Choroid plexus epithelial cell (primary cell): ENCODE measurements at regions not wholly inside any gene's neighbourhood (a gene's known extent, or its start where the extent isn't known, plus 50 kb on each side); places are given as distances from the start of the nearest gene placed in this dataset.

Experiments used
- DNase-seq: peaks from one replicate; pipeline ENCODE4 v3.0.0-alpha.2; 2010; ENCODE audit warnings: low read depth
- H3K4me3 ChIP-seq: 2 replicates; pipeline ENCODE4 v1.5.1; 2011; ENCODE audit warnings: low read depth, mild to moderate bottlenecking, control low read depth, low read length, moderate library complexity
- TF ChIP-seq, protein P1 (sequence below): conservative IDR thresholded peaks from 2 replicates; pipeline ENCODE4 v1.5.1; 2011; ENCODE audit warnings: low read depth, mild to moderate bottlenecking, control low read depth, inconsistent platforms, low read length, moderate library complexity

DNA sequence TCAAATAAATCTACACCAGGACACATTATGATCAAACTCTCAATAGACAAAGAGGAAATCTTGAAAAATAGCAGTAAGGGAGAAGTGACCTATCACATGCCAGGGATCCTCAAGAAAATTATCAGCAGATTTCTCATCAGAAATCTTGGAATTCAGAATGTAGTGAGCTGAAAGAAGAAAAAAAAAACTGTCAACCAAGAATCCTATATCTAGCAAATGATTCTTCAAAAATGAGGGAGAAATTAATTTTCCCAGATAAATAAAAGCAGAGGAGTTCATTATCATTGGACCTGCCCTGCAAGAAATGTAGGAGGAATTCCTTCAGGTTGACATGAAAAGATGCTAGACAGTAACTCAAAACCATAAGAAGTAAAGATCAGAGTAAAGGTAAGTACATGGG lies 363.6 kb downstream of the TFAP2A start:
- no peak for DNase-seq
- TF ChIP-seq, protein P1, sequence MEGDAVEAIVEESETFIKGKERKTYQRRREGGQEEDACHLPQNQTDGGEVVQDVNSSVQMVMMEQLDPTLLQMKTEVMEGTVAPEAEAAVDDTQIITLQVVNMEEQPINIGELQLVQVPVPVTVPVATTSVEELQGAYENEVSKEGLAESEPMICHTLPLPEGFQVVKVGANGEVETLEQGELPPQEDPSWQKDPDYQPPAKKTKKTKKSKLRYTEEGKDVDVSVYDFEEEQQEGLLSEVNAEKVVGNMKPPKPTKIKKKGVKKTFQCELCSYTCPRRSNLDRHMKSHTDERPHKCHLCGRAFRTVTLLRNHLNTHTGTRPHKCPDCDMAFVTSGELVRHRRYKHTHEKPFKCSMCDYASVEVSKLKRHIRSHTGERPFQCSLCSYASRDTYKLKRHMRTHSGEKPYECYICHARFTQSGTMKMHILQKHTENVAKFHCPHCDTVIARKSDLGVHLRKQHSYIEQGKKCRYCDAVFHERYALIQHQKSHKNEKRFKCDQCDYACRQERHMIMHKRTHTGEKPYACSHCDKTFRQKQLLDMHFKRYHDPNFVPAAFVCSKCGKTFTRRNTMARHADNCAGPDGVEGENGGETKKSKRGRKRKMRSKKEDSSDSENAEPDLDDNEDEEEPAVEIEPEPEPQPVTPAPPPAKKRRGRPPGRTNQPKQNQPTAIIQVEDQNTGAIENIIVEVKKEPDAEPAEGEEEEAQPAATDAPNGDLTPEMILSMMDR: no peak
- H3K4me3 ChIP-seq: no peak overlapping the region

DNA sequence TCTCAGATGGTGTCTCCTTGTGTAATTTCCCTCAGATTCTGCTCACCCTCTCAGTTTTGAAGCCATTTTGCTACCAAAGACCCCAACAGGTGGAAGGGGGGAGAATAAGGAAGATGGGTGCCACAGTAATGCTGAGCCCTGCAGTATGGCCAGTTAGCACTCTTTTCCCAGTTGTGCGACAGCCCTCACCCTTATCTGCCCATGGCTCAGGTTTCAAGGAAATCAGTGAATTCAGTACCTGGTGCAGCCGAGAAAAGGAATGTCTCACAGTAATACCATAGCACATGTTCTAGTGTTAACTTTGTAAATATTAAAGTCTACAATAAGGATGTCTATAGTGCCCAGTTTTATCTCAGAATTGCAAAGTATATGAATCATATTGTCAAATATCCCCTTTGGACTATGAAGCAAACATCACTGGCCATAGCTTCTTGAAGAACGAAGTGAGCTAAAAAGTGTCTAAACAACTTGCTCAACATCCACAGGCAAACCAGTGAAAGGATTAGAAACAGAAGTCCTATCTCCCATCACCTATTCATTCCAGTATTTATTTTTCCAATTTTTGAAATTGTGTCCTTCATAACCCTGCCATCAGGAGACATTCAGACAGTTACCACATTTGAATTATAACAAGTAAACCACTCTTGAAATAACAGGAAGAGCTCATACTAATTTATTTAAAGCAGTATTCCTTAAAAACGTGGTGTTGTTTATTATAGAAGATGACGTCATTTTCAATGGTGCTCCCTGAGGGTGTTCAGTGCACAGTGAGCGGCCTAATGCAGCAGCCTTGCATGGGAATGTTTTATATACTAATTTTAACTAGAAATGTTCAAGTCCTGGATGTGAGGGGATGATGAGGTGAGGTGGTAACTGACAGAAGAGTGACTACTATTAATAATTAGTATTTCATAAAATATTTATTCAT lies 366.2 kb downstream of the TFAP2A start:
- TF ChIP-seq, protein P1: no peak
- DNase-seq: no peak
- no peak overlapping the region for H3K4me3 ChIP-seq

- no peak for DNase-seq
- H3K4me3 ChIP-seq: no peak overlapping the region
- TF ChIP-seq, protein P1: no peak
Measured at GRCh38 chr6:10042280-10042679, 372.6 kb downstream of the TFAP2A start.

- no peak for DNase-seq
- TF ChIP-seq, protein P1: no peak
- H3K4me3 ChIP-seq: no peak overlapping the region
Measured at GRCh38 chr6:10033223-10033829, 381.5 kb downstream of the TFAP2A start.

GRCh38 chr6:10031617-10032016 lies 383.3 kb downstream of the TFAP2A start:
- H3K4me3 ChIP-seq: no peak overlapping the region
- DNase-seq: no peak
- TF ChIP-seq, protein P1: no peak

GRCh38 chr6:10030942-10031537 lies 383.8 kb downstream of the TFAP2A start:
- H3K4me3 ChIP-seq: no peak overlapping the region
- TF ChIP-seq, protein P1: peak; percentile 24
- DNase-seq: no peak
